Large intestine (tissue), 3 donors: ENCODE measurements at regions not wholly inside any gene's neighbourhood (a gene's known extent, or its start where the extent isn't known, plus 50 kb on each side); places are given as distances from the start of the nearest gene placed in this dataset.
"Not testable (repeated sequence)": the region's sequence is repeated elsewhere in the genome, so short reads cannot be mapped to it uniquely, and the experiment has no call there.

Experiments used
- DNase-seq, 2 donors: peaks; one replicate each; pipeline versions ENCODE4 v3.0.0 to v3.0.0-alpha.2; 2013
- H3K27ac ChIP-seq: one replicate; pipeline ENCODE4 v1.5.1; 2013; ENCODE audit warnings: low read length
- H3K27me3 ChIP-seq: 2 replicates; pipeline ENCODE4 v1.6.1; 2013; ENCODE audit warnings: low read length; ENCODE audit not compliant: control insufficient read depth, insufficient read depth
- H3K36me3 ChIP-seq: 2 replicates; pipeline ENCODE4 v1.6.1; 2013; ENCODE audit warnings: low read length; ENCODE audit not compliant: control insufficient read depth, insufficient read depth
- H3K4me1 ChIP-seq: one replicate; pipeline ENCODE4 v1.6.1; 2013; ENCODE audit warnings: low read length; ENCODE audit not compliant: control insufficient read depth, insufficient read depth
- H3K4me3 ChIP-seq: one replicate; pipeline ENCODE4 v1.5.1; 2013; ENCODE audit warnings: low read length
- H3K9me3 ChIP-seq: one replicate; pipeline ENCODE4 v1.6.1; 2013; ENCODE audit warnings: mild to moderate bottlenecking, low read depth, low read length, moderate library complexity; ENCODE audit not compliant: control insufficient read depth
- WGBS: methylation state at CpG from one replicate; pipeline ENCODE4 v1.1.5; 2013; ENCODE audit warnings: low lambda C conversion rate; ENCODE audit not compliant: insufficient coverage; 5-methylcytosine and 5-hydroxymethylcytosine counted together

GRCh38 chrX:65331371-65331770, 203.2 kb downstream of the LAS1L start:
- no peak overlapping the region for H3K4me3 ChIP-seq
- WGBS: no CpG with 5 or more reads among the region's 1 CpG
- H3K9me3 ChIP-seq: no peaks in the 10 kb centered on the region
- H3K27ac ChIP-seq: no peak overlapping the region
- H3K36me3 ChIP-seq: no peaks in the 10 kb centered on the region
- no peaks in the 10 kb centered on the region for H3K4me1 ChIP-seq
- no peaks in the 10 kb centered on the region for H3K27me3 ChIP-seq
- no peak for DNase-seq

- no peak overlapping the region for H3K4me3 ChIP-seq
- no peaks in the 10 kb centered on the region for H3K9me3 ChIP-seq
- H3K36me3 ChIP-seq: no peaks in the 10 kb centered on the region
- H3K27me3 ChIP-seq: no peaks in the 10 kb centered on the region
- no peak overlapping the region for H3K27ac ChIP-seq
- no peak for DNase-seq
- no peaks in the 10 kb centered on the region for H3K4me1 ChIP-seq
- no CpG with 5 or more reads among the region's 7 CpGs for WGBS
Observed at GRCh38 chrX:65300104-65300809, 234.3 kb downstream of the LAS1L start.

DNA sequence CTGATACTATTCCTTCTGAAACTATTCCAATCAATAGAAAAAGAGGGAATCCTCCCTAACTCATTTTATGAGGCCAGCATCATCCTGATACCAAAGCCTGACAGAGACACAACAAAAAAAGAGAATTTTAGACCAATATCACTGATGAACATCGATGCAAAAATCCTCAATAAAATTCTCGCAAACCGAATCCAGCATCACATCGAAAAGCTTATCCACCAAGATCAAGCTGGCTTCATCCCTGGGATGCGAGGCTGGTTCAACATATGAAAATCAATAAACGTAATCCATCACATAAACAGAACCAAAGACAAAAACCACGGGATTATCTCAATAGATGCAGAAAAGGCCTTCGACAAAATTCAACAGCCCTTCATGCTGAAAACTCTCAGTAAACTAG, 251.7 kb downstream of the LAS1L start:
- H3K27ac ChIP-seq, H3K27me3 ChIP-seq, H3K4me1 ChIP-seq, H3K36me3 ChIP-seq, DNase-seq, H3K4me3 ChIP-seq, H3K9me3 ChIP-seq: not testable (repeated sequence)
- WGBS: no CpG with 5 or more reads among the region's 8 CpGs

- Histone ChIP-seq H3K27ac (no peak overlapping the region), H3K4me1 (no peaks in the 10 kb centered on the region), H3K27me3 (no peaks in the 10 kb centered on the region), H3K36me3 (no peaks in the 10 kb centered on the region), H3K9me3 (no peaks in the 10 kb centered on the region), H3K4me3 (no peak overlapping the region)
- no peak for DNase-seq
Observed at GRCh38 chrX:65273152-65273551, 261.4 kb downstream of the LAS1L start.

DNA sequence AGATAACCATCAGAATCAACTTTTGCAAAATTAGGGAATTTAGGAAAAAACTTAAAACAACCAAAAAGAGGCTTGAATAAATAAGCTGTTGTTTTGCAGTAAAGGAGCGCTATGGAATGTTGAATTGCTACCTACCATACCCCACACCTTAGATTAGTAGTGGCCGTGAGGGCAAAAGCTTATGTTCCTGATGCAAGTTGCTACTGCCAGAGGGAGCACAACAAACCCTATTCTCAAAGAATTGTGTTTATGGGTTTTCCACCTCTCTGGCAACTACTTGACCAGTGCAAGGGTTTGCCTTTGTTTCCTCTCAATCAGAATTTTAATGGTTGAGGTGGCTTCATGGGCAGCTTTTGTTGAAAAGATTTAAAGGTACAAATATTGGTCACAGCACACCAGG, 268.1 kb downstream of the LAS1L start:
- no CpG with 5 or more reads among the region's 2 CpGs for WGBS
- no peak overlapping the region for H3K4me3 ChIP-seq
- no peaks in the 10 kb centered on the region for H3K27me3 ChIP-seq
- H3K36me3 ChIP-seq: no peaks in the 10 kb centered on the region
- H3K9me3 ChIP-seq: no peaks in the 10 kb centered on the region
- H3K4me1 ChIP-seq: no peaks in the 10 kb centered on the region
- H3K27ac ChIP-seq: no peak overlapping the region
- DNase-seq: no peak

DNA sequence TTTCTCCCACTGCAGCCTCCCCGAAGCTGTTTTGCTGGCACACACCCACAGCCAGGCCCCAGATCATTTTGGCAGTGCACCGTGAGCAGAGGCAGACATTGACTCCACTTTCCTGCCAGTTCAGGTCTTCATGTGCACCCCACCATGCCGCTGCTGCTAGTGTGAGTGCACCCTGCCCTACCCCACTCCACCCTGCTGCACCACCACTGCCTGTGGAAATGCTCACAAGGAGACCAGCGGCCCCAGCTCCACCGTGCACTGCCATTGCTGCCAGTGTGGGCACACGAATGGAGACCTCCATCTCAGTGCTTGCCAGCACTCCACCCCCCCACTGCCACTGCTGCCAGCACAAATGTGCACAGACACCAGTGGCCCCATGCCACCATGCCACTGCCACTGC, 277.6 kb upstream of the ZC4H2 start:
- peaks cover 6% of the 10 kb centered on the region for H3K9me3 ChIP-seq
- no peaks in the 10 kb centered on the region for H3K4me1 ChIP-seq
- no peaks in the 10 kb centered on the region for H3K36me3 ChIP-seq
- H3K4me3 ChIP-seq: no peak overlapping the region
- WGBS: no CpG with 5 or more reads among the region's 6 CpGs
- no peak for DNase-seq
- H3K27ac ChIP-seq: no peak overlapping the region
- H3K27me3 ChIP-seq: no peaks in the 10 kb centered on the region

- H3K27ac ChIP-seq: no peak overlapping the region
- H3K9me3 ChIP-seq: peaks cover 4% of the 10 kb centered on the region
- WGBS: no CpG with 5 or more reads among the region's 4 CpGs
- no peak for DNase-seq
- no peak overlapping the region for H3K4me3 ChIP-seq
- no peaks in the 10 kb centered on the region for H3K36me3 ChIP-seq
- no peaks in the 10 kb centered on the region for H3K27me3 ChIP-seq
- H3K4me1 ChIP-seq: no peaks in the 10 kb centered on the region
Observed at GRCh38 chrX:65241059-65241721, 264.9 kb upstream of the ZC4H2 start.

DNA sequence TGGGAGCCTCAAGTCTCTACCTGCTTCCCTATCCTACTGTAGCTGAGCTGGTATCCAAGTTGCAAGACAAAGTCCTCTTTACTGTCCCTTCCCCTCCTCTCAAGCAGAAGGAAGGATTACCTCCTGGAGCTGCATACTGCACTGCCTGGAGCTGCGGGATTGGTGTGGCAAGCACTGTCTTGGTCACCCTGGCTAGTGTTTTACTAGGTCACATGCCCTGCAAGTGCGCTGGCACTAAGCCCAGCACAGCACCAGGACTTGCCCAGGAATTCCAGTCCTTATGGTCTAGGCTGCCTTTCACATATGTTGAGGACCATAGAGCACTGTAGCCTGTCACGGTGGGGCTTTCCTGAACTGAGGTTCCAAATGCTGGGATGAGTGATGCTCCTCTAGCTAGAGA, 227.3 kb upstream of the ZC4H2 start:
- peaks cover 4% of the 10 kb centered on the region for H3K9me3 ChIP-seq
- no peaks in the 10 kb centered on the region for H3K4me1 ChIP-seq
- H3K27ac ChIP-seq: no peak overlapping the region
- no peak for DNase-seq
- H3K4me3 ChIP-seq: no peak overlapping the region
- no peaks in the 10 kb centered on the region for H3K27me3 ChIP-seq
- H3K36me3 ChIP-seq: no peaks in the 10 kb centered on the region
- no CpG with 5 or more reads among the region's 3 CpGs for WGBS

DNA sequence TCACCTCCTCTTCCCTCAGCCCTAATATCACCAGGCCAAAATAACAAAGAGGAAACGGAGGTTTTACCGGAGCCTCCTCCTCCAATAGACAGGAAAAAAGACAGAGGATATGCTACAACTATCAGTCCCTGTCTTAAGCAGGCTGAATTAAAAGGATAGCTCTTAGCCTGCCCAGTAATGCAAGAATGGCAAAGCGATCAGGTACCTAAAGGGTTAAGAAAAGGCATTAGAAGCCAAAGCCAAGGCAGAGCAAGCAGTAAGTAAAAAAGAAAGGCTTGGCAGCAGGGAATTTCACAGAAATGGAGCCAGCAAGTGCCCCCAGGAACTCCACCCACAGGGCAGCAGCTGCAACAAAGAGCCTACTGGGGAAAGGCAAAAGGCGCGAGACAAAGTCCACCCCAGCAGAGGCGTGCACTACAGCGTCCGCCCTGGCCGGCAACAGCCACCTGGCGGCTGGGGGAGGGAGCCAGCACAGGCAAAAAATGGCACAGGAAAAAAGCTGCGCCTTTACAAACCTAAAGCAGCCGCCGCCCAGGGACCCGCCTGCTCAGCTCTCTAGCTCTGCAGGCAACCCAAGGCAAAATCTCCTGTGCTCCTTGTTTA, 220.6 kb upstream of the ZC4H2 start:
- H3K9me3 ChIP-seq: peaks cover 4% of the 10 kb centered on the region
- H3K4me1 ChIP-seq: peaks cover 9% of the 10 kb centered on the region
- H3K36me3 ChIP-seq: no peaks in the 10 kb centered on the region
- H3K27me3 ChIP-seq: no peaks in the 10 kb centered on the region
- no CpG with 5 or more reads among the region's 14 CpGs for WGBS
- H3K4me3 ChIP-seq: peak overlapping the region; percentile 24
- peak; percentile 73 to 87 for DNase-seq
- peak overlapping the region; percentile 85 for H3K27ac ChIP-seq

- Histone ChIP-seq H3K4me1 (peaks cover 9% of the 10 kb centered on the region), H3K4me3 (peak overlapping the region; percentile 18), H3K27me3 (no peaks in the 10 kb centered on the region), H3K27ac (peak overlapping the region; percentile 85), H3K9me3 (no peaks in the 10 kb centered on the region), H3K36me3 (no peaks in the 10 kb centered on the region)
- no CpG with 5 or more reads among the region's 1 CpG for WGBS
- DNase-seq: peak; percentile 38 to 79
Observed at GRCh38 chrX:65195621-65196020, 219.4 kb upstream of the ZC4H2 start.
